ENCODE measurements at regions not wholly inside any gene's neighbourhood (a gene's known extent, or its start where the extent isn't known, plus 50 kb on each side); places are given as distances from the start of the nearest gene placed in this dataset.

GRCh38 chr12:83866477-83866876 lies 1046.1 kb downstream of the SLC6A15 start:
- ATAC-seq (ENCODE audit: low FRiP score in 2 of 2) = no peak
- WGBS, 2 donors = 74 to 77% methylated on average over 4 of the region's 4 CpGs
- Histone ChIP-seq H3K27ac (no peak overlapping the region), H3K9me3 (no peaks in the 10 kb centered on the region), H3K4me1 (no peaks in the 10 kb centered on the region), H3K27me3 (no peaks in the 10 kb centered on the region), H3K36me3 (no peaks in the 10 kb centered on the region), H3K4me3 (no peak overlapping the region)
- no peak for DNase-seq
- no peak for TF ChIP-seq POLR2AphosphoS5 (IDR thresholded peaks at IDR 0.05)
- TF ChIP-seq CTCF (IDR thresholded peaks at IDR 0.05) = no peak

DNA sequence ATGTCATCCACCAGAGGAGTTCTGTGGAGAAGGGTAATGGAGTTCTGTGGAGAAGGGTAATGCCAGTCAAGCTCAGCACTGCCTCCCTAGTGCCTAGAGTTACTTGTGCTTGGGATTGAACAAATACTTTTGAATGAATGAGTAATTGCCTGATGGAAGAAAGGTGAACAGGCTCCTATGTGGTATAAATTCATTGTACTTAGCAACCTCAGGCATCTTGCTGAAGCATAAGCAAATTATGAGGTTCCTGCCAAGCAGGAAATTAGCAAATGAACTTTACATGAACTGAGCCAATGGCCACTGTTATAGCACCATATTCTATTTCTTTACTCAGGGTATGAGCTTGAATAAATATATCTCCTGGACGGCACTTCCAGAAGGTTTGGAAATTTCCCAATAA lies 1047.2 kb downstream of the SLC6A15 start:
- Histone ChIP-seq H3K27ac (no peak overlapping the region), H3K27me3 (no peaks in the 10 kb centered on the region), H3K36me3 (no peaks in the 10 kb centered on the region), H3K9me3 (no peaks in the 10 kb centered on the region), H3K4me1 (no peaks in the 10 kb centered on the region), H3K4me3 (no peak overlapping the region)
- no peak for DNase-seq
- 56 to 62% methylated on average over 1 of the region's 1 CpG for WGBS, 2 donors
- no peak for TF ChIP-seq CTCF (IDR thresholded peaks at IDR 0.05)
- no peak for TF ChIP-seq POLR2AphosphoS5 (IDR thresholded peaks at IDR 0.05)
- TF ChIP-seq POLR2A (IDR thresholded peaks at IDR 0.05) = no peak
- TF ChIP-seq EP300 (IDR thresholded peaks at IDR 0.05) = no peak
- ATAC-seq (ENCODE audit: low FRiP score in 2 of 2) = no peak

DNA sequence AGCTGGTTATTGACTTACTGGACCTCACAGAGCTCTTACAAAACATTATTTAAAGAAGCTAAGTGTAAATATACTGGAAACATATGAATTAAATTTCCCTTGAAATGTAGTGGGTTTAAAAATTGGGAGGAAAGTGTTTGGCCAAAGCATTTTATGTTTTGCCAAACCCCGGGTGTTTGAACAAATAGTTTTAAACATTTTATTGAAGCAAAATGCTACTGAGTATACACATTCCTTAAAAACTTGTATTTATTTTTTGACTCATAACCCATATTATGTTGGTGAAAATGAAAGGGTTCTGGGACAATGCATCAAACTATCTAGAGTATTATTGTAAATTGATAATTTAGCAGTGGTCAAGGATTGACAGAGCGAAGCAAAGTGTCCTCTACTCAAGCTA lies 1048.5 kb downstream of the SLC6A15 start:
- no peak for DNase-seq
- no peak for ATAC-seq (ENCODE audit: low FRiP score in 2 of 2)
- no peaks in the 10 kb centered on the region for H3K4me1 ChIP-seq
- no peak overlapping the region for H3K27ac ChIP-seq
- WGBS, 2 donors = 67 to 77% methylated on average over 2 of the region's 2 CpGs
- H3K36me3 ChIP-seq = no peaks in the 10 kb centered on the region
- no peak overlapping the region for H3K4me3 ChIP-seq
- TF ChIP-seq POLR2AphosphoS5 (IDR thresholded peaks at IDR 0.05) (no peak), EP300 (IDR thresholded peaks at IDR 0.05) (no peak), POLR2A (IDR thresholded peaks at IDR 0.05) (no peak), CTCF (IDR thresholded peaks at IDR 0.05) (no peak)
- no peaks in the 10 kb centered on the region for H3K27me3 ChIP-seq
- H3K9me3 ChIP-seq = no peaks in the 10 kb centered on the region

DNA sequence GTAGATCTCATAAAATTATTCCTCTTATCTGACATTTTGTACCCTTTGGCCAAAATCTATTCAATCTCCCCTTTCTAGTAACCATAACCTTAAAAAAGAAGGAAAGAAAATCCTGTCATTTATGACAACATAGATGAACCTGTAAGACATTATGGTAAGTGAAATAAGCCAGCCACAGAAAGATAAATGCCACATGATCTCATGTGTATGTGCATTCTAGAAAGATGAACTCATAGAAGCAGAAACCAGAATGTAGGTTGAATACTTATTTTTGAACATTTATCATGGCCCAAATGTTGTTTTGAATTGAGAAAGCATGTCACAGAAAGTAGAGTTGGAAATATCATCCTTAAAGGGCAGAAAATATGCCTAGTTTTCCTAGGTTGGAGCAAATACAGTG lies 1053.6 kb downstream of the SLC6A15 start:
- Histone ChIP-seq H3K4me1 (no peaks in the 10 kb centered on the region), H3K4me3 (no peak overlapping the region), H3K9me3 (peaks cover 0 to 30% (median 9%) of the 10 kb centered on the region in 4 donors), H3K36me3 (no peaks in the 10 kb centered on the region), H3K27me3 (no peaks in the 10 kb centered on the region), H3K27ac (no peak overlapping the region)
- TF ChIP-seq CTCF (IDR thresholded peaks at IDR 0.05) = no peak
- no peak for TF ChIP-seq POLR2AphosphoS5 (IDR thresholded peaks at IDR 0.05)
- no peak for TF ChIP-seq EP300 (IDR thresholded peaks at IDR 0.05)
- no peak for TF ChIP-seq POLR2A (IDR thresholded peaks at IDR 0.05)
- no peak for ATAC-seq (ENCODE audit: low FRiP score in 2 of 2)
- no peak for DNase-seq

- Histone ChIP-seq H3K9me3 (peaks cover 0 to 30% (median 9%) of the 10 kb centered on the region in 4 donors), H3K27ac (no peak overlapping the region), H3K27me3 (no peaks in the 10 kb centered on the region), H3K4me1 (no peaks in the 10 kb centered on the region), H3K36me3 (no peaks in the 10 kb centered on the region), H3K4me3 (no peak overlapping the region)
- ATAC-seq (ENCODE audit: low FRiP score in 2 of 2) (no peak), DNase-seq (no peak)
- TF ChIP-seq POLR2A (IDR thresholded peaks at IDR 0.05) = no peak
- no peak for TF ChIP-seq POLR2AphosphoS5 (IDR thresholded peaks at IDR 0.05)
- TF ChIP-seq CTCF (IDR thresholded peaks at IDR 0.05) = no peak
- TF ChIP-seq EP300 (IDR thresholded peaks at IDR 0.05) = no peak
These were observed 1055.8 kb downstream of the SLC6A15 start for GRCh38 chr12:83856803-83857202.

Data from upper lobe of left lung (tissue), 6 donors.